Sigmoid colon (tissue), 3 donors: ENCODE measurements at regions not wholly inside any gene's neighbourhood (a gene's known extent, or its start where the extent isn't known, plus 50 kb on each side); places are given as distances from the start of the nearest gene placed in this dataset.

ENCODE experiments used
- POLR2A ChIP-seq, 2 donors: fragments of 450-650 bp; IDR thresholded peaks; one replicate each; pipeline ENCODE4 v1.6.1; 2016; ENCODE audit warnings: antibody characterized with exemption in 2 of 2, mild to moderate bottlenecking in 2 of 2, moderate library complexity in 2 of 2
- TF ChIP-seq, protein P1 (sequence below), 4 experiments: fragments of 450-650 bp in 3 of 4; fragments of 200-600 bp in 1 of 4; IDR thresholded peaks; one replicate each; pipeline ENCODE4 v1.5.1; 2016 to 2019; ENCODE audit warnings: antibody characterized with exemption in 4 of 4, mild to moderate bottlenecking in 3 of 4, moderate library complexity in 2 of 4

DNA sequence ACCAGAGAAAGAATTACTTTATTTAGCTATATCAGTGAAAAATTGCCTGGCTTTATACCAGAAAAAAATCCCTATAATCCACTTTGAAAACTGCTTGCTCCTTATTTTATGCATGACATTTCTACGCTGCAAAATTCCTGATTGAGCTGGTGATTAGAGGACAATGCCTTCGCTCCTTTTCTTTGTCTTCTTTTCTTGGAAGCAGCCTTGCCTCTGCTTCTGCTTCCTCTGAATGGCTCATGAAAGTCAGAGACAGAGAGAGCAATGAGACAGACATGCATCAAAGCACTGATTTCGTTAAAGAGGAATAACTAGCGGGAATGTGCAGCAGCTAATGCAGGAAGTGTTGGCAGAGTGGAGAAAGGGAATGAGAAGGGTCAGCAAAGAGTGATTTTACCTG, 294.3 kb upstream of the IGFBP7 start:
- TF ChIP-seq, protein P1, sequence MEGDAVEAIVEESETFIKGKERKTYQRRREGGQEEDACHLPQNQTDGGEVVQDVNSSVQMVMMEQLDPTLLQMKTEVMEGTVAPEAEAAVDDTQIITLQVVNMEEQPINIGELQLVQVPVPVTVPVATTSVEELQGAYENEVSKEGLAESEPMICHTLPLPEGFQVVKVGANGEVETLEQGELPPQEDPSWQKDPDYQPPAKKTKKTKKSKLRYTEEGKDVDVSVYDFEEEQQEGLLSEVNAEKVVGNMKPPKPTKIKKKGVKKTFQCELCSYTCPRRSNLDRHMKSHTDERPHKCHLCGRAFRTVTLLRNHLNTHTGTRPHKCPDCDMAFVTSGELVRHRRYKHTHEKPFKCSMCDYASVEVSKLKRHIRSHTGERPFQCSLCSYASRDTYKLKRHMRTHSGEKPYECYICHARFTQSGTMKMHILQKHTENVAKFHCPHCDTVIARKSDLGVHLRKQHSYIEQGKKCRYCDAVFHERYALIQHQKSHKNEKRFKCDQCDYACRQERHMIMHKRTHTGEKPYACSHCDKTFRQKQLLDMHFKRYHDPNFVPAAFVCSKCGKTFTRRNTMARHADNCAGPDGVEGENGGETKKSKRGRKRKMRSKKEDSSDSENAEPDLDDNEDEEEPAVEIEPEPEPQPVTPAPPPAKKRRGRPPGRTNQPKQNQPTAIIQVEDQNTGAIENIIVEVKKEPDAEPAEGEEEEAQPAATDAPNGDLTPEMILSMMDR (IDR thresholded peaks at IDR 0.05): no peak
- TF ChIP-seq POLR2A (IDR thresholded peaks at IDR 0.05): no peak
